Mesendoderm (in vitro differentiated cells): ENCODE measurements at regions not wholly inside any gene's neighbourhood (a gene's known extent, or its start where the extent isn't known, plus 50 kb on each side); places are given as distances from the start of the nearest gene placed in this dataset.

Experiments
- DNase-seq: peaks from one replicate; pipeline ENCODE4 v3.0.0; 2013
- H2AK5ac ChIP-seq: 2 replicates; pipeline ENCODE4 v1.6.1; 2013; ENCODE audit warnings: low read length, inconsistent platforms
- H2BK120ac ChIP-seq: 2 replicates; pipeline ENCODE4 v1.6.1; 2013; ENCODE audit warnings: low read depth, mild to moderate bottlenecking, low read length, moderate library complexity, mixed read lengths
- H2BK15ac ChIP-seq: replicated peaks from 2 replicates; pipeline ENCODE4 v1.6.1; 2013; ENCODE audit warnings: low read depth, mild to moderate bottlenecking, moderate library complexity
- H2BK5ac ChIP-seq: 2 replicates; pipeline ENCODE4 v1.6.1; 2013; ENCODE audit warnings: low read length, inconsistent platforms
- H3K18ac ChIP-seq: 2 replicates; pipeline ENCODE4 v1.6.1; 2013; ENCODE audit warnings: mild to moderate bottlenecking, low read length, mixed read lengths
- H3K23ac ChIP-seq: one replicate; pipeline ENCODE4 v1.6.1; 2013; ENCODE audit warnings: low read length
- H3K27ac ChIP-seq: 2 replicates; pipeline ENCODE4 v1.5.1; 2013; ENCODE audit warnings: low read depth, mild to moderate bottlenecking, inconsistent platforms, low read length, moderate library complexity
- H3K27me3 ChIP-seq: 2 replicates; pipeline ENCODE4 v1.6.1; 2013; ENCODE audit warnings: low read length, control low read depth, mild to moderate bottlenecking, inconsistent platforms; ENCODE audit not compliant: insufficient read depth, poor library complexity
- H3K36me3 ChIP-seq: 2 replicates; pipeline ENCODE4 v1.6.1; 2013; ENCODE audit warnings: low read length, inconsistent platforms; ENCODE audit not compliant: control insufficient read depth, insufficient read depth
- H3K4ac ChIP-seq: one replicate; pipeline ENCODE4 v1.6.1; 2013; ENCODE audit warnings: low read depth, mild to moderate bottlenecking, low read length, moderate library complexity
- H3K4me1 ChIP-seq: 2 replicates; pipeline ENCODE4 v1.6.1; 2013; ENCODE audit warnings: low read depth, low read length, inconsistent platforms; ENCODE audit not compliant: control insufficient read depth
- H3K4me2 ChIP-seq: 2 replicates; pipeline ENCODE4 v1.6.1; 2013; ENCODE audit warnings: low read length
- H3K4me3 ChIP-seq: 2 replicates; pipeline ENCODE4 v1.5.1; 2013; ENCODE audit warnings: mild to moderate bottlenecking, low read length
- H3K56ac ChIP-seq: one replicate; pipeline ENCODE4 v1.6.1; 2013; ENCODE audit warnings: low read length
- H3K79me1 ChIP-seq: 2 replicates; pipeline ENCODE4 v1.6.1; 2013; ENCODE audit warnings: low read length, inconsistent platforms
- H3K79me2 ChIP-seq: 2 replicates; pipeline ENCODE4 v1.6.1; 2013; ENCODE audit warnings: mild to moderate bottlenecking, low read length; ENCODE audit not compliant: control insufficient read depth, insufficient read depth
- H3K9ac ChIP-seq: 2 replicates; pipeline ENCODE4 v1.6.1; 2013; ENCODE audit warnings: low read length, inconsistent platforms
- H4K5ac ChIP-seq: one replicate; pipeline ENCODE4 v1.6.1; 2013; ENCODE audit warnings: low read length
- H4K8ac ChIP-seq: one replicate; pipeline ENCODE4 v1.6.1; 2013; ENCODE audit warnings: low read depth, mild to moderate bottlenecking, control low read depth, low read length, moderate library complexity
- WGBS: extraction: QIAGEN DNeasy Blood & Tissue Kit; methylation state at CpG from one replicate; pipeline ENCODE4 v1.1.7; 2013; ENCODE audit warnings: low lambda C conversion rate, missing lambda C conversion rate; ENCODE audit not compliant: insufficient coverage; ENCODE audit errors: extremely low coverage; 5-methylcytosine and 5-hydroxymethylcytosine counted together

DNA sequence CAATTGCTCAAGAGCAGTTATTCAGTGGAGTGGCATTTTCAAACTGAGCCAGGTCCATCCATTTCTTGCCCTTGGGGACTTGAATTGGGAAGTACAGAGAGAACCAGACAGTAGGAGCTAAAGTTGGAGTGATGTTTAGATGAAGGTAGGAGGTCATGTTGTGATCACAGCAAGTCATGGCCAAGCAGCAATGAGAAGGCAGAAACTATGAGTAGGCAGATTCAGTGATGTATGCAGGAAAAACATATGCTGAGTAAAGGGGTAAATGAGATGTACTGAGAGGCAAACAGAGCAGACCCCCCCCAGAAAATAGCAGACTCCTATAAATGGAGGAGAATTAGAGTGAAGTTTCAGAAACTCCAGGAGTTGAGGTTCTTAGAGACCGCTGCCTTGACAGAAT lies 95.8 kb downstream of the PERP start:
- H3K4me2 ChIP-seq, result no peak overlapping the region
- peaks cover 2% of the 10 kb centered on the region for H3K4me1 ChIP-seq
- H4K5ac ChIP-seq, result no peak overlapping the region
- no CpG with 5 or more reads among the region's 1 CpG for WGBS
- H3K18ac ChIP-seq, result no peak overlapping the region
- H3K79me1 ChIP-seq, result no peaks in the 10 kb centered on the region
- H3K79me2 ChIP-seq, result no peaks in the 10 kb centered on the region
- no peak overlapping the region for H3K56ac ChIP-seq
- H3K27ac ChIP-seq, result no peak overlapping the region
- H2BK15ac ChIP-seq, result no peak overlapping the region
- H3K23ac ChIP-seq, result no peak overlapping the region
- DNase-seq, result no peak
- H3K27me3 ChIP-seq, result no peaks in the 10 kb centered on the region
- H3K4ac ChIP-seq, result no peak overlapping the region
- H3K4me3 ChIP-seq, result no peak overlapping the region
- H4K8ac ChIP-seq, result no peak overlapping the region
- no peak overlapping the region for H2AK5ac ChIP-seq
- H3K9ac ChIP-seq, result no peak overlapping the region
- H3K36me3 ChIP-seq, result no peaks in the 10 kb centered on the region
- no peak overlapping the region for H2BK120ac ChIP-seq
- no peak overlapping the region for H2BK5ac ChIP-seq

DNA sequence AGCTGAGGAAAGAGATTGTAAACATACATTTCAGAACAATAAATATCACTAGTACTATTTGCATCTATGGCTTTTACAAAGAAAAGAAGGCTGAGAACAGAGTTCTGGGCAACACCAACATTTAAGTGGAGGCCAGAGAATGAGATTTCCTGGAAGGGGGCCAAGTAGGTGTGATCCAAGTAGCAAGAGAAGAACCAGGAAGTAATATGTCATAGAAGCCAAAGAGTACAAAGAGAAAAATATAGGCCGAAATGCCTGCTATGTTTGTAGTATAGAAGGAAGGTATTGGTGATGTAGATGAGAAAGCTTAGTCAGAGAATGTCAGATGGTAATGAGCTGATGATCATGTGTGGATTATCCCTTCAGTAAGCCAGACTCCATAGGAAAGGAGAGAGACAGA lies 94.5 kb downstream of the PERP start:
- H4K5ac ChIP-seq, result no peak overlapping the region
- no peaks in the 10 kb centered on the region for H3K79me2 ChIP-seq
- H3K4me3 ChIP-seq, result no peak overlapping the region
- H3K36me3 ChIP-seq, result no peaks in the 10 kb centered on the region
- H2BK15ac ChIP-seq, result no peak overlapping the region
- H3K18ac ChIP-seq, result no peak overlapping the region
- H3K4me2 ChIP-seq, result no peak overlapping the region
- H3K4me1 ChIP-seq, result peaks cover 2% of the 10 kb centered on the region
- H2AK5ac ChIP-seq, result no peak overlapping the region
- no peak for DNase-seq
- H3K27ac ChIP-seq, result no peak overlapping the region
- H3K23ac ChIP-seq, result no peak overlapping the region
- no peak overlapping the region for H4K8ac ChIP-seq
- H3K27me3 ChIP-seq, result no peaks in the 10 kb centered on the region
- H3K79me1 ChIP-seq, result no peaks in the 10 kb centered on the region
- WGBS, result no CpG with 5 or more reads among the region's 1 CpG
- H2BK120ac ChIP-seq, result no peak overlapping the region
- H3K4ac ChIP-seq, result no peak overlapping the region
- no peak overlapping the region for H3K56ac ChIP-seq
- no peak overlapping the region for H3K9ac ChIP-seq
- H2BK5ac ChIP-seq, result no peak overlapping the region

DNA sequence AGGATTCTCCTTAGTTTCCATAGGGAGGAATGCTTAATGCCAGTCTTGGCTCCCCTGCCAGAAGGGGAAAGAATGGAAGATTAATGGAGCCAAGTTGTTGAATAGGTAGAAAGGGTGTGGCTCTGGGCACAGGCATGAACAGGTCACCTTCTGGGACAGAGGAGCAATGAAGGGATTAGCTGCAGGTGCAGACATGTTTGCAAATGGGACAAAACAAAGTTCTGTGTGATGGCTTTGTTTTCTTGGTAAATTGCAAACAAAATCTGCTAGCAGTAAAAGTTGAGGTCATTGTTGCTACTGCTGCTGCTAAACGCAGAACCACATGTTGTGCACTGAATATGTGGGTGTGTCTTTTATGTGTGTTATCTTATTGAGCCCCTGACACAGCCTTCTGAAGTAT lies 93.3 kb downstream of the PERP start:
- Histone ChIP-seq H3K9ac (no peak overlapping the region), H4K8ac (no peak overlapping the region), H2AK5ac (no peak overlapping the region), H2BK120ac (no peak overlapping the region), H3K18ac (no peak overlapping the region), H3K4me1 (no peaks in the 10 kb centered on the region), H3K4ac (no peak overlapping the region), H2BK5ac (no peak overlapping the region), H3K27me3 (no peaks in the 10 kb centered on the region), H3K79me2 (no peaks in the 10 kb centered on the region), H3K27ac (no peak overlapping the region), H3K79me1 (no peaks in the 10 kb centered on the region), H3K56ac (no peak overlapping the region), H3K4me2 (no peak overlapping the region), H3K36me3 (no peaks in the 10 kb centered on the region), H3K23ac (no peak overlapping the region), H3K4me3 (no peak overlapping the region), H4K5ac (no peak overlapping the region), H2BK15ac (no peak overlapping the region)
- no CpG with 5 or more reads among the region's 1 CpG for WGBS
- DNase-seq, result no peak

DNA sequence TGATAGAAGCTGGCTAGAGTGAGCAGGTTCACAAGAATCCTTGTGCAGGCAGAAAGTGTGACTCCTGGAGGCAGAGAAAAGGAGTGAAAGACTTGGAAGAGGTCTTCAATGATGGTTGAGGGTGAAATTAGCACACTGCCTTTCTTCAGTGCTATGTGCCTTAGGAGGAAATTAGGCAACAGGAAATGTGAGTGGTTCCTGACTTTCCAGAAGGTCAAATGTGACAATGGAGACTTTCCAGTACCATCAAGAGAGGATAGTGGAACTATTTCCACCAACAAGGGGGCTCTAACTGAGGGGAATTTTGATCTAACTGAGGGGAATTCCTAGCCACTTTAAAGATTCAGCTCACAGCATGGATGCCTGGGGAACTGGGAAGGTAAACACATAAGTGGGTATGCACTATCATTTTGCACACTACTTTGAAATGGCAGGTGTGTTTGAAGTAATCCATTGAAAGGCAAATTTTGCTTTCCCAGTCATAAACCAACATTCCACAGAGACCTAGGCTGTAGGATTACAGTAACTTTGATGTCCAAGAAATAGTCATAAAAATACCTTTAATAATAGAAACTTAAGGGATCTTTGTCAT lies 90.0 kb downstream of the PERP start:
- no peak overlapping the region for H3K4me2 ChIP-seq
- H2BK120ac ChIP-seq, result no peak overlapping the region
- H3K27me3 ChIP-seq, result no peaks in the 10 kb centered on the region
- H3K18ac ChIP-seq, result no peak overlapping the region
- no peak overlapping the region for H4K5ac ChIP-seq
- no peak overlapping the region for H3K4me3 ChIP-seq
- no peaks in the 10 kb centered on the region for H3K4me1 ChIP-seq
- no peak overlapping the region for H2BK5ac ChIP-seq
- H3K23ac ChIP-seq, result no peak overlapping the region
- H3K56ac ChIP-seq, result no peak overlapping the region
- H4K8ac ChIP-seq, result no peak overlapping the region
- no peak overlapping the region for H3K27ac ChIP-seq
- no peak for DNase-seq
- no peaks in the 10 kb centered on the region for H3K79me1 ChIP-seq
- H3K9ac ChIP-seq, result no peak overlapping the region
- no peaks in the 10 kb centered on the region for H3K79me2 ChIP-seq
- H3K4ac ChIP-seq, result no peak overlapping the region
- no peaks in the 10 kb centered on the region for H3K36me3 ChIP-seq
- no peak overlapping the region for H2BK15ac ChIP-seq
- H2AK5ac ChIP-seq, result no peak overlapping the region

DNA sequence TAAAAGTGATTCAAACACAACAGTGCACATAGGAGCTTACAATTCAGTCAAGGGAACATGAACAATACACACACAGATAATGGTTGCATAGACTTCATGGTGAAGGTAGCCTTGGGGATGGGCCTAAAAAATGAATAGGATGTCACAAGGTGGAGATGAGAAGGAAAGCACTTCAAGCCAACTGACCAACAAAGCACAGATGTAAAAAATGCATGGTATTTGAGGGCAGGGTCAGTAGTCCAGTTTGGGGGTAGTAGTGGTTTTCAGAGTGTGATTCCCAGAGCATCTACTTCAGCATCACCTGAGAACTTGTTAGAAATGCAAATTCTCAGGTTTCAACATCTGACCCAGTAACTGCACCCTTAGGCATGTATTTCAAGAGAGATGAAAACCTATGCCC lies 88.9 kb downstream of the PERP start:
- H3K4me3 ChIP-seq, result no peak overlapping the region
- no peak overlapping the region for H2BK15ac ChIP-seq
- H4K5ac ChIP-seq, result no peak overlapping the region
- no peak overlapping the region for H4K8ac ChIP-seq
- H2AK5ac ChIP-seq, result no peak overlapping the region
- H3K56ac ChIP-seq, result no peak overlapping the region
- H2BK5ac ChIP-seq, result no peak overlapping the region
- no peak overlapping the region for H3K4me2 ChIP-seq
- no peak overlapping the region for H3K4ac ChIP-seq
- no peaks in the 10 kb centered on the region for H3K79me1 ChIP-seq
- no peak overlapping the region for H3K9ac ChIP-seq
- no peaks in the 10 kb centered on the region for H3K36me3 ChIP-seq
- H3K27me3 ChIP-seq, result no peaks in the 10 kb centered on the region
- H2BK120ac ChIP-seq, result no peak overlapping the region
- no peak overlapping the region for H3K27ac ChIP-seq
- no peak for DNase-seq
- no peaks in the 10 kb centered on the region for H3K4me1 ChIP-seq
- H3K23ac ChIP-seq, result no peak overlapping the region
- no peak overlapping the region for H3K18ac ChIP-seq
- no peaks in the 10 kb centered on the region for H3K79me2 ChIP-seq

DNA sequence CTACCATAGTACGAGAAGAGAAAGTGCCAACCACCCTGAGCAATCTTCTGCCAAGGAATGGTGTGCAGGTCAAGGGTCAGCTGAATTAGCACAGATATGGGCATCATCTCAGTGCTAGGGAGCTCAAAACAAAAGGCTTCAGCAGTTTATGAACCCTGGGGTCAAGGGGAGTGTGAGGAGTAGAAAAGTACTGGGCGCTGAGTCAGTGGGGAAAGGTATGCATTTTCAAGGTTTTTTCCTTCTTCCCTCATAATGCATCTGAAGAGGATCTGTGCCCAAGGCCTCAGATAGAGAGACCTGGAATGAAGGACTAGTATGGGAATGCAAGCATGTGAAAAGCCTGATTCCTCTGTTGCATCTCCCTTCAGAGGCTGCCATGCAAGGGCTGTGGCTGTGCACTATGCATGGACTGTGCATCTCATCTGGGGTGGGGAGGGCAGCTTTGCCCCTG lies 81.7 kb downstream of the PERP start:
- no peaks in the 10 kb centered on the region for H3K79me1 ChIP-seq
- H2BK15ac ChIP-seq, result no peak overlapping the region
- H3K27ac ChIP-seq, result no peak overlapping the region
- no peak overlapping the region for H4K5ac ChIP-seq
- no peak overlapping the region for H3K18ac ChIP-seq
- WGBS, result no CpG with 5 or more reads among the region's 2 CpGs
- H3K9ac ChIP-seq, result no peak overlapping the region
- no peaks in the 10 kb centered on the region for H3K79me2 ChIP-seq
- no peak overlapping the region for H2AK5ac ChIP-seq
- no peak overlapping the region for H3K4ac ChIP-seq
- no peak overlapping the region for H3K23ac ChIP-seq
- H2BK120ac ChIP-seq, result no peak overlapping the region
- no peak overlapping the region for H3K4me2 ChIP-seq
- no peaks in the 10 kb centered on the region for H3K4me1 ChIP-seq
- no peak overlapping the region for H4K8ac ChIP-seq
- H3K27me3 ChIP-seq, result no peaks in the 10 kb centered on the region
- no peaks in the 10 kb centered on the region for H3K36me3 ChIP-seq
- no peak overlapping the region for H3K4me3 ChIP-seq
- H3K56ac ChIP-seq, result no peak overlapping the region
- H2BK5ac ChIP-seq, result no peak overlapping the region
- DNase-seq, result no peak
